Inflammatory macrophage treated with lipopolysaccharide for 4 hours (primary cell): ENCODE measurements at regions not wholly inside any gene's neighbourhood (a gene's known extent, or its start where the extent isn't known, plus 50 kb on each side); places are given as distances from the start of the nearest gene placed in this dataset.

ENCODE experiments used
- DNase-seq: peaks from one replicate; pipeline ENCODE4 v3.0.0-alpha.2; 2020

DNA sequence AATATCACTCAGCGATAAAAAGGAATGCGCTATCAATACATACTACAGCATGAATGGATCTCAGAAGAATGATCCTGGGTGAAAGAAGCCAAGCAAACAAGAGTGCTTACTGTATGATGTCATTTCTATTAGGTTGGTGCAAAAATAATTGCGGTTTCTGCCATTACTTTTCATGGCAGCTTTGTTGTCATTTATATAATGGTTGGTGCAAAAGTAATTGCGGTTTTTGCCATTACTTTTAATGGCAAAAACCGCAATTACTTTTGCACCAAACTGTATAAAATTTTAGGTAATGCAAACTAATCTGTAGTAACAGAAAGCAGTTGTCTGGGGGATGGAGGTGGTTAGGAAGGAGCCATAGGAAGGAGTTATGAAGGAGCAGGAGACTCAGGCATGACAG is 318.3 kb upstream of the ZMIZ1 start:
- no peak for DNase-seq

DNA sequence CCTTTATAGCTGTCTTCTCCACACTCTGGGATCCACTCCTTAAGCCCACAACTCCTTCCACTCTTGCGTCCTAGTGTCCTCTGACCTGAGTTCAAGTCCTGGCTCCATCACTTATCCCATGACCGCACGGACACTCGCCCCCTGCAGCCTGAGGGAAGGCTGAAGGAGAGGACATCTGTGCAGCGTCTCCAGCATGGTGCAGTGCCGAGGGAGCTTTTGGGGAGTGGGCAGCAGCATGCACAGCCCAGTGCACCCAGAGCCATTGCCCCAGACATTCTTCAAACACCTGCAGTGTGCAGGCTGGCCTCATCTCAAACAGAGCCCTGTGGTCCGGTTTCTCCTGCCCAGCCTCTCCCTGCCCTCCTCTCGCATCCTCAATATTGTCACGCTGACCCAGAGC is 317.1 kb upstream of the ZMIZ1 start:
- no peak for DNase-seq

DNA sequence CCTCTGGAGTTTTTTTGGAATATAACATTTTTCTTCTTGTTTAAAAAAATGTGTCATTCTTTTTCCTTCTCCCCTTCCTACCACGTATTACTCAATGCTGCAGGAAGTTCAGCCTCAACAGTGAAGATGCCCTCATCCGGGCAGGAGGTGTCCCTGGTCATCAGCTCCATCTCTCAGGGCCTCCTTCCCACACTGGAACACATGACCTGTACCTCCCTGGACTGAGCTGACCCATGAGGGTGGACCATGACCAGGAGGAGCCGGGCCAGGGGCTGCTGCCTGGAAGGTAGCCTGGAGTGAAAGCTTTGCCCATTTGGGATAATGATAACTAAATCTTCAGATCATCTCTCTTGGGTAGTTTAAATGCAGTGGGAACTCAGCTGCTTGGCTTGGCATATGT is 316.5 kb upstream of the ZMIZ1 start:
- DNase-seq, result no peak

GRCh38 chr10:78752708-78753107 is 316.1 kb upstream of the ZMIZ1 start:
- DNase-seq, result no peak

GRCh38 chr10:78754269-78755062 is 314.3 kb upstream of the ZMIZ1 start:
- DNase-seq, result peak; percentile 39

DNA sequence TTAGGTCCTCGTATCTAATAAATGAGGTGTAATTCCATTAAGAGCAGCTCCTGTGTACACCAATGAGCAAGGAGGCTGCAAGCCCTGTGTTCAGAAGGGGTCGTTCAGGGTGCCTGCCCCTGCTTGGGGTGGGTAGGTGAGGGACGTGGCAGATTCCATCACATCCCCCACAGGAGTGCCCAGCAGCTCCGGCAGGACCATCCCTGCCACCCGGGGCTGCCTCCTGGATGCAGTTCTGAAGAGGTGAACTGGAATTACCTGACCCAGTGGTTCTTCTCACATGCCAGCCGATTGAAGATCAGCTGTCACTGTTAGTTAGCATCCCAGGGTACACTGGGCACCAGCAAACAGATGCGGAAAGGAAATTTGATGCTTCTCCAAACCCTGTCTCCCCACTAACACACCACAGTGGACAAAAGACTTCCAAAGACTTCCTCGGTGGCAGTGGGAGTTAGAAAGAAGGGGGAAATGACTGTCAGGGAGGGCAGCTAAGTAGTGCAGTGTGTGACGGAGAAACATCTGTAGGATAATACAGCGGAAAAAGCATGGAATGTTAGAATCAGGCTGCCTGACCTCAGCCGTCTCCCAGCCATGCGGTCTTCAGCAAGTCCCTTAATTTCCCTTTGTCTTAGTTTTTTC is 313.6 kb upstream of the ZMIZ1 start:
- DNase-seq, result no peak

DNA sequence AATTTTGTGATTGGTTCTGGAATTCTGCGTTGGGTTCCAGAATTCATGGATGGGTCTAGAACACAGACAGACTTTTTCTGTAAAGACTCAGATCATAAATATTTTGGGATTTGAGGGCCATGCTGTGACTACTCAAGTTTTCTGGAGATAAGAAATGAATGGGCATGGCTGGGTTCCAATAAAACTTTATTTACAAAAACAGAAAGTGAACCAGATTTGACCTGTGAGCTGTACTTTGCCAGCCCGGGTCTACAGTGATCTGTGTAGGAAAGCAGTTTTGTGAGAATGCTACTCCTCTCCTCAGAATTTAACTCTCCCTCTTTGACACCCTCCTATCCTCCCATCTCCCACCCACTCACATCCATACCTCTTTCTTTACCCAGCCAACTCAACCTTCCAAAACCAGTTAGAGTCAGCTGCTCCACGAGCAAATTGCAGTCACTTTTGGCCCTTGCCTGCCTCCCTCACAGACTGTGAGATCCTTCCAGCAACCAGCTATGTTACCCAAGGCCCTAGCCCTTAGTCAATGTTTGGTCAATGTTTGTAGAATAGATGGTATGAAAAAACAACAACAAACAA is 312.8 kb upstream of the ZMIZ1 start:
- DNase-seq, result no peak

DNA sequence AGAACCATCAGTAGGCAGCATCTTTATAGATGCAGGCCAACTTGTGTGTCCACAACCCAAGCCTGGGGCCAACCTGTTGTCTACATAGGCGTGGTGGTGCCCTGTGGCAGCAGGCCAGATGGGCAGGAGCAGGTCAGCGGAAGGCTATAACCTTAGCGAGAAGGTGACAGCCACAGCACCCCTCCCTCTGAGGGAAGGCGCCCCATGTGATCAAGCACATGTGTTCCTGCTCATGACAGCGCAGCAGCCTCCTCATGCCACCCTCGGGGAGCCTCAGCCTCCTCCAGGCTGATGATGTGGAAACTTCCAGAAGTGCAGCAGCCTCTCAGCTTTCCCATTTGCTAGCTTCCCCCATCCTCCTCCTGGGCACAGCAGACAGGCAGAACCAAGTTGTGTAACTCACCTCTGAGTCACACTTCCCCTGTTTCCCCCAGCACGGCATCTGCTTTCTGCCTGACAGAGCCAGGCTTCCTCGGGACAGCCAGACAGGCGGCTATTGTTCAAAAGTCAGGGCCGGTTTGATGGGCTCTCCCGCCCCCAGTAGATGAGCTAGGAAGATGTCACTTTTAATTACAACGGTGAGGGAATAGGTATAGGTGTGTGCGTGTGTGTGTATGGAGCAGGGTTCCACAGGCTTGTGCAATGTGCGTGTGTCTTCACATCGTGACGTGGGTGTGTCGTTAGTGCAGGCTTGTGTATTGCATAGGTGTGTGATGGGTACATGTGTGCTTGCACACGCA is 312.0 kb upstream of the ZMIZ1 start:
- DNase-seq, result peak; percentile 98

DNA sequence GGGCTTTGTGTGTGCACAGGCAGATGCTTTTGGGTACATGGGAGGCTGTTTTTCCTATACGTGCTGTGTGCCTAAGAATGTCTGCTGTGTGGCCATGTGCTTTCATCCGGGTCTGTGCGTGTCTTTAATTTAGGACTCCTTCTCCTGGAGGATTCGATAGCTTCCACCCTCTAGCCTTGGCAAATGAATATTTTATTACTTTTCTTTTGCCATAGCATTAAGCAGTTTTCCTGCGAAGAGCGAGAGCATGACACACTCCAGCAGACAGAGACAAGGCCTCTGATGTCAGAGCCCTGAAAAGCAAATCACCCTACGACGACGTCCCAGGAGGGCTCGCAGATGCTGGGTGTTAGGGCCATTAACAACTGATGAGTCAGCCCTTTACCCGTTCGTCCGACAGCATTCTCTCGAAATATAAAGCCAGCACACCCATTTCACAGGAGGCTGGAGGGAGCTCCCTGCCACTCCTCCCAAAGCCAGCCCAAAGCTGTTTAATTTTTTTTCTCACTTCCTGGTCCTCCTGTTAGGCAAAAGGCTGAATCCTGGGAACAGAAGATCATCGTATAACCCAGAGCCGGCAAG is 311.3 kb upstream of the ZMIZ1 start:
- no peak for DNase-seq

- DNase-seq, result no peak
Observed at GRCh38 chr10:78758176-78758575, 310.6 kb upstream of the ZMIZ1 start.

GRCh38 chr10:78759456-78760120 is 309.2 kb upstream of the ZMIZ1 start:
- no peak for DNase-seq

DNA sequence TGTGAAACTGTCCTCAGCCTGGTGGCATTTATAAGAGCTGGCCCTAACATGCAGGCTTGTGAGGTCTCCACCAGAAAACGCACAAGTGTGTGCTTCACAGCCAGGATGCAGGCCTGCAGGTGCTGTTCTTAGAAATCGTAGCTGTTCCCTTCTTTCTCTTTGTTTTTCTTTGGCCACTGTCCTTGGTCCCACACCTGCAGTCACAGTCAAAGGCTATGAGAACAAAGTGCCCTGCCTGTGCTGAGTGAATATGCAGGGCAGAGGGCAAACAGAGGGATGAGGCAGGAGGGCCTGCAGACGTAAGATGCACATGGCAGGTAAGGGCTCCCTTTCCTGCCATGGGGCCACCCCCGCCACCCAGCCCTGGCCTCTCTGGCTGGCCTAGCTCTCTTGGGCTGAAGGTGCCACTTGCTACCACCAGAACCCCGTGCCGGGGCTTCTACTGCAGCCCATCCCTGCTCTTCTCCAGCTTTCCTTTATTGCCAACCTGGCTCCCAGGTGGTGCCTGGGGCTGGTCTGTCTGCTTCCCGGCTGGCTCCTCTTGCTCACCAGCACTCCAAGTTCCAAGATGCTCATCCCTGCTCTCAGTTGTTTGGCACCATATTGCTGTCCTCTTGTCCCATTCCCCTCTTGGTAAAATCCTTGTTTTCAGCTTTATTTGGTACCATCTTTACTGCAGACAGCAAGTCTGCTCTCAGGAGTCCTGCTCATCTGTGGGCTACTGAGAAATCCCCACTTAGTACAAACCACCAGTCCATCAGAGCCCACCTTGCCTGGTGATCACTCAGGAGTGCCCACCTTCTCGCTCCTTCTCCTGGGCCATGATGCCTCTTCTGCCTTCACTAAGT is 308.1 kb upstream of the ZMIZ1 start:
- no peak for DNase-seq

- no peak for DNase-seq
Observed at GRCh38 chr10:78761311-78761781, 307.4 kb upstream of the ZMIZ1 start.

DNA sequence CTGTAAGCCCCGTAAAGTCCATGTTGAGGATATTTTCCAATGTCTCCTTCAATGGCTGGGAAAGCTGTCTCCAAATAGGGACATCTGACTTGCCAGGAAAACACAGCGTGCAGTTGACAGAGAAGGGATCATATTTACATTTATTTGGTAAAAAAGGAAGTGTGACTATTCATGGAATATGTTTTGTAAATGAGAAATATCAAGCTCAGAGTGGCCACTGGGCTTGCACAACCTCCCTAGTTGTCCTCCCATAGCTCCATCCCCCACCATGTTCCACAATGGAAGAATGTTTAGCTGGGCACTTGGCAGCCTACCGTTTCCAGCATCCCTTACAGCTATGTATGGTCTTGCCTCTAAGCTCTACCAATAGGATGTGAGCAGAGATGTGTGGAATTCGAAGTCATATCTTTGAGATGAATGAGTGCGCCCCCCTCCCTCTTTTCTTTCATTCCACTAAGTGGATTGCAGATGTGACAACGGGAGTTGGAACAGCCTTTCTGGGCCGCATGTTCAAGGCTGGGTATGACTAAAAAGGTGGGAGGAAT is 306.6 kb upstream of the ZMIZ1 start:
- DNase-seq, result peak; percentile 53

DNA sequence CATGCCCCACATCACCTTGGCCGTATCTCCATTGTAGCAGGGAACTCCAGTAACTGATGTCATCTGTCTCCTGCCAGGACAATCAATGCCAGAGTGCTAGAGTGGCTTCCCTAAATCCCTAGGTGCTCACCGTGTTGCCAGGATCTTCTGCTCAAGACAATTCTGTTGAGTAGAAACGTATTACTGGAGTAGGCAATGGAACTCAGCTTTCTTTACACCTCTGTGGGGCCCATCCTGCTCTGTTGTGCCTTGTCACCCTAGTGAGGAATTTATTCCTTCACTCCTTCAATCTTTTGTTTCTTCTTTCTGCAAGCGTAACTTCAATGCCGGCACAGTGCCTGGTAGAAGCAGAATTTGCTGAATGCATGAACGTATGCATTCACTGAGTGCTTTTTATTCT is 305.5 kb upstream of the ZMIZ1 start:
- no peak for DNase-seq

DNA sequence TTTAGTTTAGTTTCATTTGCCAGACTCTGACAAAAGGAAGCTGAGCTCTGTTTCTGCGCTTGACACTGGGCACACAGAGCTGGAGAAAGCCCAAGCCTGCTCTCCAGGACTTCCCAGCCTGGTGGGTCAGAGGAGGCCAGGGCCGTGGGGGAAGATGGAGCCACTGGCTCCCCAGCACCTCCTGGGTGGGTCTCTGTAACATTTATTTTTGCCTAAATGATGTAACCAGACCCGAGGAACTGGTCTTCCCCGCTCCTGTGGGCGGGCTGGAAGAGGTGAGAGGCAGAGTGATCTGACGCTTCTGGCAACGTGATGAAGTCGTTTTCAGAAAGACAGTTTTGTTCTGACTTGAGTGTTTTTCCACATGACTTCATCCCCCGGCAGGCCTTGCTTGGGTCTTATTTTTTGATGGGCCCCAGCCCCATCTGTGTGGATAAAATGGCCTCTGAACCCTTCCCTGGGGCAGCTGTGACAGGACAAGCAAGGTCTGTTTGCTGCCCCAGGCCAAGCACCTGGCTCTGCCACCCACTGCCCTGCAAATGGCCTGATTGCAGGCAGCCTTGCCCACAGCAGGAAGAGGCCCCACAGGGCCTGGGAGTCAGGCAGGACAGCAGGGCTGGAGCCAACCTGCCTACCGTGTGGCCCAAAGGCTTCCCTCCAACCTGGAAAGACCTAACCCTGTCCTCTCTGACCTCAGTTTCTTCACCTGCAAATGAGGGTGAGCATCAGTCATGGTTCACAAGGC is 304.9 kb upstream of the ZMIZ1 start:
- peak; percentile 64 for DNase-seq

- peak; percentile 45 for DNase-seq
Observed at GRCh38 chr10:78764436-78764835, 304.3 kb upstream of the ZMIZ1 start.

GRCh38 chr10:78764846-78765430 is 303.8 kb upstream of the ZMIZ1 start:
- no peak for DNase-seq

DNA sequence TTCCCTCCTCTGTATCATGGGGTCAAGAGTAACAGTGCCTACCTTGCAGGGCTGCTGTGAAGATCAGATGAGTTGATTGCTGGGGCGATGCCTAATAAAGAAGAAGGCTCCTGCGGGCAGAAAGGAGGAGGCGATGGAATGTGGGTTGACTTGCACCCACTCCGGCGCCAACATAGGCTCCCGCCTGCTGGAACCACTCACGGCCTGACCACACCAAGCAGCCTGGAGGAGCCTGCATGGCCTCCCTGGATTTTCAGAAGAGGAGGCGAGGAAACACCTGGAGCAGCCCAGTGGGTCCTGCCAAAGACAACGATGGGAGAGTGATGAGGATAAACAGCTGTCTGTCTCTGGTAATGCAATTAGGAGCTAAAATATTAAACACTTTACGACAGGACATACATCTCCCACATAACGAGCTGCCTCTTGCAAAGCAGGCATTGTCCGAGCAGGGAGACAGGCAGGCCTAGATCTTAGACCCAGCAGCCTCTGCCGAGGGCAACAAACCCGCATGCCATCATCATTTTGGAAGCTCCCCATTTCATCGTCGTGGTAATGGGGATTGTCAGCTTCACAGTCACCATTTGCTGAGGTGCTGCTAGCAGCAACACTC is 302.9 kb upstream of the ZMIZ1 start:
- no peak for DNase-seq

DNA sequence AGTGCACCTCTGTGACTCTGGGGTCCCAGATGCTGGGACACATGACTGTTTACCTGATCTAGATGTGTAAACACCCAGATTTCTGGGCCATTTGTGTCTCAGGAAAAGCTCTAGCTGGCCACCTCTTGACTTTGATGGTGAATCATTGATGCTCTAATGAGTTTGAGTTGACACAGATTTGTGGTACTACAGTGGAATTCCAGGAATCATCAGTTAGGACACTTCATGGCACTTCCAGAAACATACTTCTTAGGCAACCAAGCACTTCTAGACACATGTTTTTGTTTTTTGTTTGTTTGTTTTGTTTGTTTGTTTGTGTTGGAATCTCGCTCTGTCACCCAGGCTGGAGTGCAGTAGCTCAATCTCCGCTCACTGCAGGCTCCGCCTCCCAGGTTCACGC is 302.2 kb upstream of the ZMIZ1 start:
- DNase-seq, result no peak
